ENCODE measurements at regions not wholly inside any gene's neighbourhood (a gene's known extent, or its start where the extent isn't known, plus 50 kb on each side); places are given as distances from the start of the nearest gene placed in this dataset.

GRCh38 chr4:62457356-62457755 lies 1257.2 kb downstream of the ADGRL3 start:
- TF ChIP-seq POLR2A (IDR thresholded peaks at IDR 0.05; ENCODE audit: low read depth, low read length) (no peak), POLR2AphosphoS5 (IDR thresholded peaks at IDR 0.05; ENCODE audit: low read depth, low read length) (no peak), TAF1 (IDR thresholded peaks at IDR 0.05; ENCODE audit: low read depth, low read length) (no peak), SPI1 (IDR thresholded peaks at IDR 0.05; ENCODE audit: low read depth, low read length) (no peak), PAX5 (IDR thresholded peaks at IDR 0.05; ENCODE audit: insufficient read depth, low read length, severe bottlenecking) (no peak), POU2F2 (IDR thresholded peaks at IDR 0.05; ENCODE audit: low read depth, low read length) (no peak)
